GM13977 (cell line): ENCODE measurements at regions not wholly inside any gene's neighbourhood (a gene's known extent, or its start where the extent isn't known, plus 50 kb on each side); places are given as distances from the start of the nearest gene placed in this dataset.

Experiments
- DNase-seq: peaks from one replicate; pipeline ENCODE4 v3.0.0; 2012; ENCODE audit warnings: low spot score
- in situ Hi-C: fragments of 300-500 bp; cut with MboI; formaldehyde crosslinking; loops from one replicate; pipeline ENCODE4 v1.12.0; 2022; ENCODE audit warnings: low sequenced_read_pairs, low pct_unique_long_range_greater_than_20kb, mixed read lengths, inconsistent platforms; ENCODE audit not compliant: unreplicated experiment
- TF ChIP-seq, protein P1 (sequence below): IDR thresholded peaks from 2 replicates; pipeline ENCODE4 v1.5.1; 2012; ENCODE audit warnings: mild to moderate bottlenecking, control low read depth; ENCODE audit not compliant: insufficient read depth; ENCODE audit errors: extremely low read depth, missing control alignments

DNA sequence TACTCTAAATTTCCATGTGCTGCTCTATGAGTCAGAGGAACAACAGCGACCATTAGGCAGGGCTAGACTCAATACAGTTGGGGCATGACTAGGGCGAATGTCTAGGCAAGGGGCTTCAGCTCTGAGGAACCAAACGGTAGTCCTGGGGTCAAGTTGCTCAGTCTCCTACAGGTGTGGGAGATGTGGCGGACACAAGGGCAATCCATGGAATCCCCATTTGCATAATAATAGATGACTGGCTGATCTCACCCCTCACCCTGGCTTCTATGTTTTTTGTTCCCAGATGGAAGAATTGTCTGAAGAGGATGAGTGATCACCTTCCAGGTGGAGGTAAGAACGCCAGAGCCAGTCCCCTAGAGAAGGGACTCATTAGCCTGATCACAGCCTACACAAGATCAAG is 1048.2 kb upstream of the MIR17HG start:
- DNase-seq, result no peak
- TF ChIP-seq, protein P1, sequence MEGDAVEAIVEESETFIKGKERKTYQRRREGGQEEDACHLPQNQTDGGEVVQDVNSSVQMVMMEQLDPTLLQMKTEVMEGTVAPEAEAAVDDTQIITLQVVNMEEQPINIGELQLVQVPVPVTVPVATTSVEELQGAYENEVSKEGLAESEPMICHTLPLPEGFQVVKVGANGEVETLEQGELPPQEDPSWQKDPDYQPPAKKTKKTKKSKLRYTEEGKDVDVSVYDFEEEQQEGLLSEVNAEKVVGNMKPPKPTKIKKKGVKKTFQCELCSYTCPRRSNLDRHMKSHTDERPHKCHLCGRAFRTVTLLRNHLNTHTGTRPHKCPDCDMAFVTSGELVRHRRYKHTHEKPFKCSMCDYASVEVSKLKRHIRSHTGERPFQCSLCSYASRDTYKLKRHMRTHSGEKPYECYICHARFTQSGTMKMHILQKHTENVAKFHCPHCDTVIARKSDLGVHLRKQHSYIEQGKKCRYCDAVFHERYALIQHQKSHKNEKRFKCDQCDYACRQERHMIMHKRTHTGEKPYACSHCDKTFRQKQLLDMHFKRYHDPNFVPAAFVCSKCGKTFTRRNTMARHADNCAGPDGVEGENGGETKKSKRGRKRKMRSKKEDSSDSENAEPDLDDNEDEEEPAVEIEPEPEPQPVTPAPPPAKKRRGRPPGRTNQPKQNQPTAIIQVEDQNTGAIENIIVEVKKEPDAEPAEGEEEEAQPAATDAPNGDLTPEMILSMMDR, result no peak
- in situ Hi-C loops, result no loop called here

DNA sequence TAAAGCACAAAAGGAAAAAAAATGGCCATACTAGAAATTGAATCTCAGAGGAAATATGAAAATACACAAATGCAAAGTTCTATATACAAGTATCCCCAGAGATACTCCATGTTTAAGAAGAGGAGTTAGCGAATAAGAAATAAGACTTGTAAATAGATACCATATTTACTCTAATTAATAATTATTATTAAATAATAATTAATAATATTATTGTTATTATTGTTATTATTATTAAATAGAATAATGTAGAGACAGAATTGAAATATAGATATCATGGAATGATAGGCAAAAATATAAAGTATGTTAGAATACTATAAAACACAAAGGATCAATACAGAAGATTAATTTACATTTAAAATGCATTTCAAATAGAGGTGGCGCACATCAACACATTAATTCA is 1047.5 kb upstream of the MIR17HG start:
- in situ Hi-C loops, result no loop called here
- TF ChIP-seq, protein P1, result no peak
- no peak for DNase-seq

DNA sequence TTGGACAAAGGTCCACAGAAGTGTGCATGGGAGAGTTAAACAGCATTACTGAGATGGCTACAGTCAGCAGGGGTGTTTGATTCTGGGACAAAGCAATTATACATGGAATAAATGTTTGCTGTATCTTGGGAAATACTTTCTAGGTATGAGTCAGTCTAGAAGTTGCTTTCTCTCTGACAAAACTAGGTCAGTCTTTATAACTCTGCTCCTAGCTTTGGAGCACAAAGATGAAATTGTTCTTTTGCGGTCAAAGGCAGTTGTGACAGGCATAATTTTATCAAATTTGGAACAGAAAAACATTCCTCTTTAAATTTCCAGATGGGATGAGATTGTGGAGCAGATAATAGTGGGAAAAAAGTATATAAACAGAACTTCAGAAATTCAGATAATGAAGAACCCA is 1045.4 kb upstream of the MIR17HG start:
- TF ChIP-seq, protein P1, result no peak
- no peak for DNase-seq
- in situ Hi-C loops, result no loop called here

DNA sequence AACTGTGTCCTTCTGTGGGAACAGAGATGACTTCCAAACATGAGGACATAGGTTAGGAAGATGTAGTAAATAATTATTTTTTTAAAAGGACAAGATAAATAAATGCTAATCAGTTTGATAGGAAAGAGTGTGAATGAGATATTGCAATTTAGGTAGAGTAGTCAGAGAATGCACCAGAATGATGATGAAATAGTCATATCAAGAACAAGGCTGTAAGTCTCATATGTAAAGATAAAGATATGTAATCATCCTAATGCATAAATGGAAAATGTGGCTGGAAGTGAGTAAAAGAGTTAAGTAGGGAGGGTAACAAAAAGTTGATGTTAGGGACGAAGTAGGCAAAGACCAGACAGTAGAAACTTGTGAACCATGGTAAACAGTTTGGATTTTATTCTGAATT is 1041.7 kb upstream of the MIR17HG start:
- DNase-seq, result no peak
- in situ Hi-C loops, result no loop called here

DNA sequence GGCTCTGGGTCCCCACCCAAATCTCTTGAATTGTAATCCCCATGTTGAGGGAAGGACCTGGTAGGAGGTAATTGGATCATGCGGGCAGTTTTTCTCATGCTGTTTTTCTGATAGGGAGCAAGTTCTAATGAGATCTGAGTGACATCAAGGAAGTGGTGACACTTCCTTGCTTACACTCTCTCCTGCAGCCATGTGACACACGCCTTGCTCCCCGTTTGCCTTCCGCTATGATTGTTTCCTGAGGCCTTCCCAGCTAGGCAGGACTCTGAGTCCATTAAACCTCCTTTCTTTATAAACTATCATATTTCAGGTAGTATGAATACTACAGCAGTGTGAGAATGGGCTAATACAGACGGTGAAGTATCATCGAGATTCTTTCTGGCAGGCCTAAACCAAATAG is 1040.4 kb upstream of the MIR17HG start:
- TF ChIP-seq, protein P1, result no peak
- in situ Hi-C loops, result no loop called here
- no peak for DNase-seq

More for the DNA sequence above, 1041.7 kb upstream of the MIR17HG start:
- TF ChIP-seq, protein P1, result no peak

DNA sequence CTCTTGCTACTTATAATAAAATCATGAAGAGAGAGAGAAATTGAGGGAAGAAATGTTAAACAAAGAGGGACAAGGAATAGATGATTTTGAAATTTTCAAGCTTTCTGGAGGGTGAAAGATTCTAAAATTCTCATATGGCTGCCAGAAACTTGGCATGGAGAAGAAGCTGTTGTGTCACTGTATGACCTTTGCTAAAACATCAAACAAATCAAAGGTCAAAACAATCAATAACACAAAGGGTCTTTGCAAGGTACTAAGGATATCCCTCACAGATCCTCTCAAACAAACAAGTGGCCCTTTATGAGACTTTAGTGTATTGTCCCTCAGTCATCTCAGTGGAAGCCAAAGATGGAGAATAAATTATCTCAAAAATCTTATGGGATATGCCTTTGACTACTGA is 1039.2 kb upstream of the MIR17HG start:
- no peak for DNase-seq
- in situ Hi-C loops, result no loop called here
- TF ChIP-seq, protein P1, result no peak

DNA sequence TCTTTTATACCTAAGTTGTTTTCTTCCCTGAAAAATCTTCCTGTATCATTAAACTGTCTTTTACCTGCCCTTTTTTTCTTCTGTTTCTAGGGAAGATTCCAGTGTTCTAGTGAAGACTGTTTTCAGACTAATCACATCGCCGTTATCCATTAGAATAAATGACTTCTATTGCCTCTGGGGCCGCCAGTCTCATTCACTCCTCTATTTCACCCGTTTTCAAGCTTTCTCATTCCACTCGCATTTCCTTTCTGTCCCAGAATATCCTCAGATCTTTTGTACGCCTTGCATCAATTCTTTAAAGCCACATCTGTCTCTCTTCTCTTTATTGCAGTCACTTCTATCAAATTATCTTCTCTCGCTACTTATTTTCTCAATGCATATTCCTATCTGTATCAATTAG is 1035.6 kb upstream of the MIR17HG start:
- no peak for DNase-seq
- TF ChIP-seq, protein P1, result no peak
- in situ Hi-C loops, result no loop called here
